HepG2 (cell line): ENCODE measurements at regions not wholly inside any gene's neighbourhood (a gene's known extent, or its start where the extent isn't known, plus 50 kb on each side); places are given as distances from the start of the nearest gene placed in this dataset.

Experiments used
- ATAC-seq: fragments of 200-7000 bp; cut with Tn5 transposase; 3 replicates; pipeline ENCODE4 v1.9.1; 2020; ENCODE audit warnings: mild to moderate bottlenecking, moderate library complexity
- BruUV-seq: library from RNA; stranded (reverse); fragments of 400-500 nt; replicated peaks from 2 replicates; lab custom pipeline; 2021; lab: Mats Ljungman, UMichigan
- CTCF ChIA-PET: fragments of 300-600 bp; formaldehyde crosslinking; extraction: SDS; loops from one replicate; lab custom pipeline; 2021; ENCODE audit warnings: low total read pairs, inconsistent platforms, low intra/inter-chr PET ratio; lab: Yijun Ruan, JAX
- POLR2A ChIA-PET: fragments of 350-600 bp; sonication (Branson Sonifier 250); formaldehyde crosslinking; loops from one replicate; lab custom pipeline; 2020; ENCODE audit warnings: antibody characterized with exemption, inconsistent platforms; lab: Yijun Ruan, JAX
- DNase-seq: peaks from one replicate; pipeline ENCODE4 v3.0.0-alpha.2; 2015; ENCODE audit warnings: low spot score
- FAIRE-seq: peaks from 3 replicates; lab custom pipeline; 2011; peaks lifted over from hg19 to GRCh38; lab: Jason Lieb, UNC
- H2AFZ ChIP-seq: one replicate; pipeline ENCODE4 v1.6.1; 2011; ENCODE audit warnings: low read length, inconsistent platforms
- H3K27ac ChIP-seq: fragments of 300-600 bp; 3 replicates; pipeline ENCODE4 v1.8.0; 2011; ENCODE audit warnings: mixed run types, mild to moderate bottlenecking, mixed read lengths, low read length, inconsistent platforms; ENCODE audit not compliant: insufficient read depth; ENCODE audit errors: extremely low read length
- H3K27me3 ChIP-seq, 2 experiments: fragments of 200-600 bp in 1 of 2; 2 replicates in 1 of 2; 3 replicates in 1 of 2; pipeline versions ENCODE4 v1.6.0 to v1.8.0; 2011; ENCODE audit warnings: low read length in 2 of 2, mild to moderate bottlenecking in 2 of 2, moderate library complexity in 2 of 2, inconsistent platforms in 1 of 2; ENCODE audit not compliant: insufficient read depth in 2 of 2, control insufficient read depth in 1 of 2
- H3K36me3 ChIP-seq, 2 experiments: fragments of 200-600 bp in 1 of 2; replicated peaks in 1 of 2; 2 replicates in 1 of 2; 3 replicates in 1 of 2; pipeline versions ENCODE4 v1.5.1 to v1.8.0; 2011; ENCODE audit warnings: low read length in 2 of 2, inconsistent platforms in 1 of 2; ENCODE audit not compliant: insufficient read depth in 2 of 2, control insufficient read depth in 1 of 2
- H3K4me1 ChIP-seq: 2 replicates; pipeline ENCODE4 v1.5.1; 2012; ENCODE audit warnings: low read length, inconsistent platforms; ENCODE audit not compliant: insufficient read depth
- H3K4me2 ChIP-seq: 2 replicates; pipeline ENCODE4 v1.6.0; 2011; ENCODE audit warnings: low read depth, low read length, inconsistent platforms
- H3K4me3 ChIP-seq, 3 experiments: fragments of 200-600 bp in 1 of 3; sonication (generic), shearing (Covaris generic) in 1 of 3; replicated peaks in 1 of 3; 2 replicates each; pipeline ENCODE4 v1.5.1; 2011 to 2016; ENCODE audit warnings: low read length in 3 of 3, inconsistent platforms in 2 of 3, low read depth in 2 of 3, mild to moderate bottlenecking in 2 of 3, control low read depth in 1 of 3, mixed read lengths in 1 of 3; ENCODE audit not compliant: insufficient read depth in 1 of 3
- H3K79me2 ChIP-seq: one replicate; pipeline ENCODE4 v1.6.1; 2011; ENCODE audit warnings: low read length, inconsistent platforms; ENCODE audit not compliant: insufficient read depth
- H3K9ac ChIP-seq: 2 replicates; pipeline ENCODE4 v1.6.0; 2011; ENCODE audit warnings: mild to moderate bottlenecking, low read depth, low read length, inconsistent platforms; ENCODE audit not compliant: insufficient read depth
- H3K9me3 ChIP-seq: 2 replicates; pipeline ENCODE4 v1.5.1; 2012; ENCODE audit warnings: mild to moderate bottlenecking, low read length
- H4K20me1 ChIP-seq: 2 replicates; pipeline ENCODE4 v1.6.0; 2011; ENCODE audit warnings: inconsistent platforms, mild to moderate bottlenecking, low read length, moderate library complexity; ENCODE audit not compliant: insufficient read depth
- ATF7-NPFF ChIP-seq: sonication (generic); formaldehyde crosslinking; IDR thresholded peaks from 2 replicates; pipeline ENCODE4 v1.8.1; 2023; ENCODE audit warnings: mild to moderate bottlenecking, low read depth, missing genetic modification reagents, moderate library complexity
- MAFK ChIP-seq, 2 experiments: IDR thresholded peaks in 1 of 2; conservative IDR thresholded peaks in 1 of 2; 2 replicates each; pipeline ENCODE4 v1.6.1; 2011; ENCODE audit warnings: improper control_type of control experiment in 2 of 2, low read length in 2 of 2
- NCOA2 ChIP-seq: sonication (generic); formaldehyde crosslinking; IDR thresholded peaks from 2 replicates; pipeline ENCODE4 v1.8.0; 2022; ENCODE audit warnings: inconsistent platforms
- SNAI1 ChIP-seq: sonication (generic); formaldehyde crosslinking; IDR thresholded peaks from 2 replicates; pipeline ENCODE4 v1.5.0; 2020; ENCODE audit warnings: mild to moderate bottlenecking, missing genetic modification reagents, borderline replicate concordance
- SRSF1 ChIP-seq: fragments of 200-400 bp; formaldehyde crosslinking; optimal IDR thresholded peaks from 2 replicates; pipeline ENCODE3; 2017; ENCODE audit warnings: mild to moderate bottlenecking, low read depth, low read length, moderate library complexity
- SYNCRIP ChIP-seq: fragments of 200-400 bp; formaldehyde crosslinking; IDR thresholded peaks from 2 replicates; pipeline ENCODE4 v1.6.1; 2018; ENCODE audit warnings: mild to moderate bottlenecking, low read depth, low read length; ENCODE audit not compliant: insufficient read depth
- THAP9 ChIP-seq: sonication (generic); formaldehyde crosslinking; IDR thresholded peaks from 2 replicates; pipeline ENCODE4; 2020; ENCODE audit warnings: missing genetic modification reagents, mild to moderate bottlenecking, borderline replicate concordance
- ZNF773 ChIP-seq: sonication (generic); formaldehyde crosslinking; IDR thresholded peaks from 2 replicates; pipeline ENCODE4 v1.4.0; 2020; ENCODE audit warnings: missing genetic modification reagents, borderline replicate concordance
- ZNF891 ChIP-seq: sonication (generic); formaldehyde crosslinking; IDR thresholded peaks from 2 replicates; pipeline ENCODE4 v1.5.0; 2020; ENCODE audit warnings: mild to moderate bottlenecking, missing genetic modification reagents
- WGBS: methylation state at CpG from one replicate; pipeline ENCODE4 v1.1.6; 2017; ENCODE audit warnings: low lambda C conversion rate; 5-methylcytosine and 5-hydroxymethylcytosine counted together
- in situ Hi-C: cut with HindIII; loops from 2 replicates; pipeline ENCODE4 v1.10.0; 2017; ENCODE audit warnings: low pct_unique_long_range_greater_than_20kb; ENCODE audit not compliant: extremely low pct_ligation_motif_present
- intact Hi-C: fragments of 100-400 bp; cut with micrococcal nuclease; formaldehyde crosslinking; loops from one replicate; pipeline ENCODE4 v1.10.0; 2022; ENCODE audit not compliant: unreplicated experiment

- no TSS peak for BruUV-seq
- in situ Hi-C loops: no loop called here
- ChIA-PET POLR2A (no interaction called here), CTCF (no interaction called here)
- H2AFZ ChIP-seq: no peak overlapping the region
- H3K4me2 ChIP-seq: no peak overlapping the region
- TF ChIP-seq THAP9 (CRISPR knock-in tag) (no peak), SNAI1 (CRISPR knock-in tag) (no peak), ZNF891 (CRISPR knock-in tag) (no peak), NCOA2 (CRISPR knock-in tag) (no peak), SRSF1 (no peak), ZNF773 (CRISPR knock-in tag) (no peak), MAFK (conservative IDR thresholded peaks at IDR 0.05 in 1 of 2, IDR thresholded peaks at IDR 0.05 in 1 of 2; ENCODE audit: low read length in 2 of 2) (no peak), ATF7-NPFF (CRISPR knock-in tag) (no peak), SYNCRIP (no peak)
- no peaks in the 10 kb centered on the region for H3K79me2 ChIP-seq
- H3K9ac ChIP-seq: no peak overlapping the region
- H3K27me3 ChIP-seq: no peaks in the 10 kb centered on the region
- DNase-seq (no peak), ATAC-seq (no peak), FAIRE-seq (no peak)
- intact Hi-C loops: no loop called here
- no peak overlapping the region for H3K27ac ChIP-seq
- H3K4me1 ChIP-seq: no peaks in the 10 kb centered on the region
- no peak overlapping the region for H3K4me3 ChIP-seq
- H3K36me3 ChIP-seq: no peaks in the 10 kb centered on the region
- no peaks in the 10 kb centered on the region for H3K9me3 ChIP-seq
- no peaks in the 10 kb centered on the region for H4K20me1 ChIP-seq
- 0% methylated on average over 1 of the region's 1 CpG for WGBS
Observed at GRCh38 chrX:20668550-20668949, 401.8 kb upstream of the RPS6KA3 start.
